ENCODE measurements at regions not wholly inside any gene's neighbourhood (a gene's known extent, or its start where the extent isn't known, plus 50 kb on each side); places are given as distances from the start of the nearest gene placed in this dataset.

GRCh38 chr9:135255033-135255840, 167.8 kb downstream of the OLFM1 start:
- peak in 1 of 2 donors; percentile 32 for DNase-seq
- TF ChIP-seq EP300 (IDR thresholded peaks at IDR 0.05) (no peak), POLR2A (IDR thresholded peaks at IDR 0.05) (no peak), POLR2AphosphoS5 (IDR thresholded peaks at IDR 0.05) (no peak), CTCF (IDR thresholded peaks at IDR 0.05) (no peak)
- 39 to 63% (median 53%) methylated on average over 15 to 23 of the region's 23 CpGs for WGBS, 5 donors
- peaks cover 0 to 7% (median 0%) of the 10 kb centered on the region in 4 donors for H3K4me1 ChIP-seq
- H3K27me3 ChIP-seq: peaks cover 0 to 68% (median 0%) of the 10 kb centered on the region in 3 donors
- no peak overlapping the region for H3K4me3 ChIP-seq
- intact Hi-C loops (cut with DNase I; ENCODE audit: low total_unique reads): no loop called here
- H3K36me3 ChIP-seq: no peaks in the 10 kb centered on the region
- H3K27ac ChIP-seq: no peak overlapping the region
- H3K9me3 ChIP-seq: no peaks in the 10 kb centered on the region

GRCh38 chr9:135255841-135256580, 168.5 kb downstream of the OLFM1 start:
- Histone ChIP-seq H3K27ac (no peak overlapping the region), H3K4me1 (peaks cover 0 to 7% (median 0%) of the 10 kb centered on the region in 4 donors), H3K36me3 (no peaks in the 10 kb centered on the region), H3K9me3 (no peaks in the 10 kb centered on the region), H3K27me3 (peaks cover 0 to 74% (median 0%) of the 10 kb centered on the region in 3 donors), H3K4me3 (no peak overlapping the region)
- DNase-seq: no peak
- WGBS, 5 donors: 69 to 81% (median 78%) methylated on average over 22 to 23 of the region's 23 CpGs
- TF ChIP-seq CTCF (IDR thresholded peaks at IDR 0.05): no peak
- TF ChIP-seq POLR2AphosphoS5 (IDR thresholded peaks at IDR 0.05): no peak
- TF ChIP-seq EP300 (IDR thresholded peaks at IDR 0.05): no peak
- TF ChIP-seq POLR2A (IDR thresholded peaks at IDR 0.05): no peak
- intact Hi-C loops (cut with DNase I; ENCODE audit: low total_unique reads): no loop called here

GRCh38 chr9:135256581-135257354, 169.3 kb downstream of the OLFM1 start:
- no peak for TF ChIP-seq POLR2A (IDR thresholded peaks at IDR 0.05)
- TF ChIP-seq EP300 (IDR thresholded peaks at IDR 0.05): no peak
- no peak for TF ChIP-seq POLR2AphosphoS5 (IDR thresholded peaks at IDR 0.05)
- TF ChIP-seq CTCF (IDR thresholded peaks at IDR 0.05): no peak
- Histone ChIP-seq H3K9me3 (no peaks in the 10 kb centered on the region), H3K4me1 (peaks cover 0 to 7% (median 0%) of the 10 kb centered on the region in 4 donors), H3K36me3 (no peaks in the 10 kb centered on the region), H3K27ac (no peak overlapping the region), H3K4me3 (no peak overlapping the region), H3K27me3 (peaks cover 0 to 69% (median 0%) of the 10 kb centered on the region in 3 donors)
- DNase-seq: no peak
- intact Hi-C loops (cut with DNase I; ENCODE audit: low total_unique reads): no loop called here
- WGBS, 5 donors: 82 to 93% (median 88%) methylated on average over 23 to 26 of the region's 26 CpGs

- H3K27ac ChIP-seq: no peak overlapping the region
- WGBS, 5 donors: 91 to 96% (median 93%) methylated on average over 23 of the region's 23 CpGs
- no peak for DNase-seq
- peaks cover 0 to 68% (median 3%) of the 10 kb centered on the region in 3 donors for H3K27me3 ChIP-seq
- intact Hi-C loops (cut with DNase I; ENCODE audit: low total_unique reads): no loop called here
- H3K36me3 ChIP-seq: no peaks in the 10 kb centered on the region
- TF ChIP-seq CTCF (IDR thresholded peaks at IDR 0.05) (no peak), POLR2A (IDR thresholded peaks at IDR 0.05) (no peak), EP300 (IDR thresholded peaks at IDR 0.05) (no peak), POLR2AphosphoS5 (IDR thresholded peaks at IDR 0.05) (no peak)
- no peaks in the 10 kb centered on the region for H3K9me3 ChIP-seq
- no peak overlapping the region for H3K4me3 ChIP-seq
- H3K4me1 ChIP-seq: peaks cover 0 to 4% (median 0%) of the 10 kb centered on the region in 4 donors
These were observed 171.0 kb downstream of the OLFM1 start for GRCh38 chr9:135258461-135258860.

Data from stomach (tissue), 8 donors.